HFFc6 (cell line): ENCODE measurements at regions not wholly inside any gene's neighbourhood (a gene's known extent, or its start where the extent isn't known, plus 50 kb on each side); places are given as distances from the start of the nearest gene placed in this dataset.

Experiments used
- DNase-seq: peaks from one replicate; pipeline ENCODE4 v3.0.0-alpha.2; 2018
- H3K27ac Mint-ChIP-seq: 2 replicates; pipeline ENCODE4 v1.8.0; 2020; ENCODE audit warnings: mild to moderate bottlenecking, mixed read lengths
- H3K27me3 Mint-ChIP-seq: 2 replicates; pipeline ENCODE4 v1.8.0; 2021; ENCODE audit warnings: mild to moderate bottlenecking, moderate library complexity, mixed read lengths; ENCODE audit not compliant: insufficient read depth
- H3K36me3 Mint-ChIP-seq: 2 replicates; pipeline ENCODE4 v1.8.0; 2021; ENCODE audit warnings: low read depth, mixed read lengths
- H3K4me1 Mint-ChIP-seq: 2 replicates; pipeline ENCODE4 v1.8.0; 2020; ENCODE audit warnings: low read depth, mixed read lengths
- H3K4me3 Mint-ChIP-seq: 2 replicates; pipeline ENCODE4 v1.8.0; 2020; ENCODE audit warnings: mild to moderate bottlenecking, moderate library complexity, mixed read lengths
- H3K9me3 Mint-ChIP-seq: 2 replicates; pipeline ENCODE4 v1.8.0; 2020; ENCODE audit warnings: mild to moderate bottlenecking, mixed read lengths
- CTCF ChIP-seq: fragments of 200-600 bp; sonication (generic); IDR thresholded peaks from 2 replicates; pipeline ENCODE4 v1.5.0; 2021; ENCODE audit warnings: antibody characterized with exemption, mild to moderate bottlenecking

DNA sequence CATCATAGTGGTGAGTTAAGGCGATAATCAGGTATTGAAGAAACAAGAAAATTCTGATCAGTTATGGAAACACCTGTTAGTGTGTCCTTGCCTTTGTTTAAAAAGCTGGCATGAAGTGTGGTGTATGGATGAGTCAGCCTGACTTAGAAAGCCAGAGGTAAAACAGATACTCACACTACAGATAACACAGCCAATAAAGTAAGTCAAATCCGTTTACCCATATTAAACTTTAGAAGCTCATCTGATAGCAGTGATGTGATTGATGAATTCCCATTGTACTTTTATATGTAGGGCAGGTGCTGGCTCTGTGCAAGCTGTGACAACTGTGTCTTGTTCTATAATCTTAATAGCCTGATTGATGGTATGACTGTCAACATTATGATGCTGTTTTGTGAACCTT lies 1392.7 kb upstream of the IGFBP7 start:
- Mint-ChIP-seq H3K27ac (no peak overlapping the region), H3K4me3 (no peak overlapping the region), H3K9me3 (peaks cover 4% of the 10 kb centered on the region; the same call in 1 of the 2 replicates), H3K4me1 (no peaks in the 10 kb centered on the region), H3K27me3 (no peaks in the 10 kb centered on the region), H3K36me3 (no peaks in the 10 kb centered on the region)
- no peak for DNase-seq
- no peak for TF ChIP-seq CTCF

GRCh38 chr4:58499182-58499581 lies 1389.0 kb upstream of the IGFBP7 start:
- DNase-seq: no peak
- Mint-ChIP-seq H3K4me3 (no peak overlapping the region), H3K4me1 (no peaks in the 10 kb centered on the region), H3K27me3 (no peaks in the 10 kb centered on the region), H3K27ac (no peak overlapping the region), H3K9me3 (peaks cover 20% of the 10 kb centered on the region), H3K36me3 (no peaks in the 10 kb centered on the region)
- TF ChIP-seq CTCF: no peak

DNA sequence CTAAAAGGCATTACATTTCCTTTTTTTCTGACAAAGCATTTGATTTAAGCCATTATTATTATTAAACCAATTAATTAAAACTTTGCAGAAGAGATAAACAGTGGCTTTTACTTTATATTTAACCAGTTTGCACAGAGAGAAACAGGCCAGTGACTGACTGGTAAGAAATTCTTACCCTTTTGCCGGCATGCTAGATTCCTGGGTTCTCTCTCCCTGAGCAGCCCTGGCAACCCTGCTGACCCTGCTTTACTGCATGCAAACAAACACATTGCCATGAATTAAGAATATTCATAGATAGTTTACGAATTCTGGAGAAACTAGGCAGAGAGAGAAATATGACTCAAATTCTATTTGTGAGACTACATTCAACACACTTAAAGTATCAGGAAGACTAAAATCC lies 1381.4 kb upstream of the IGFBP7 start:
- DNase-seq: no peak
- Mint-ChIP-seq H3K36me3 (no peaks in the 10 kb centered on the region), H3K9me3 (peaks cover 37% of the 10 kb centered on the region), H3K4me3 (no peak overlapping the region), H3K4me1 (no peaks in the 10 kb centered on the region), H3K27me3 (peaks cover 2% of the 10 kb centered on the region; the same call in 1 of the 2 replicates), H3K27ac (no peak overlapping the region)
- TF ChIP-seq CTCF: no peak

DNA sequence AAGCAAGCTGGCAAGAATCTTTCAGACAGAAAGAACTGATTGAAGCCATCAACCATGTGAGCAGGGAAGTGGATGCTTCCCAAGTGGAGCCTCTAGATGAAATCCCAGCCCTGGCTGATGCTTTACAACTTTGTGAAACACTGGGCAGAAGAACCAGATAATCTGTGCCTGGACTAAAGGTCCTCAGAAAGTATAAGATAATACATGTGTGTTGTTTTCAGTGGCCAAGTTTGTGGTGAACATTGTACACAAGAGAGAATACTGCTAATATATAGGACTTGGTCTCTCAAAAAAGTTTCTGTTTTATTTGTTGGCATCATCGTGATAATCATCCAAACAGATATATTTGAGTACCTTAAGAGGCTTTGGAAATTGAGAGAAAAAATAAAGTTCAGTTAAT lies 1367.8 kb upstream of the IGFBP7 start:
- Mint-ChIP-seq H3K4me3 (no peak overlapping the region), H3K36me3 (no peaks in the 10 kb centered on the region), H3K9me3 (peaks cover 27% of the 10 kb centered on the region), H3K4me1 (no peaks in the 10 kb centered on the region), H3K27me3 (no peaks in the 10 kb centered on the region), H3K27ac (no peak overlapping the region)
- no peak for DNase-seq
- TF ChIP-seq CTCF: no peak

DNA sequence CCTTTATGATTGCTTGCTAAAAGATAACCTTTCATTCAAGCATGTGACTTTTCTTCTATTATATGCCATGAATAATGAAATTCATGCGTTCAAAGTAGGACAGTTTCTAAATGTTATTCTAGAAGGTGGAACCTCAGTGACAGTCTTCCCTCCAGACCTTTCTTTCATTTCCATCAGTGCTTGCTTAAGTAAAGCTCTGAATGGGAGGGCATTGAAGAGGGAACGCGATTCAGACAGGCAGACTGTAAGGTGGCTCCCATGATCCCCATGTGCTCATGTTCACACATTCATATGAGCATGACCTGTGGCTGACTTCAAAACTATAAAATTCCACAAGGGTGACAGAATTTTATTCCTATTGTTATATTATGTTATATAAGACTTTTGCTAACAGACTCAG lies 1367.3 kb upstream of the IGFBP7 start:
- Mint-ChIP-seq H3K4me1 (no peaks in the 10 kb centered on the region), H3K36me3 (no peaks in the 10 kb centered on the region), H3K9me3 (peaks cover 27% of the 10 kb centered on the region), H3K27me3 (no peaks in the 10 kb centered on the region), H3K27ac (no peak overlapping the region), H3K4me3 (no peak overlapping the region)
- no peak for DNase-seq
- no peak for TF ChIP-seq CTCF

- Mint-ChIP-seq H3K4me3 (no peak overlapping the region), H3K27ac (no peak overlapping the region), H3K4me1 (no peaks in the 10 kb centered on the region), H3K36me3 (no peaks in the 10 kb centered on the region), H3K9me3 (peaks cover 13% of the 10 kb centered on the region), H3K27me3 (no peaks in the 10 kb centered on the region)
- TF ChIP-seq CTCF: no peak
- no peak for DNase-seq
These were observed 1364.9 kb upstream of the IGFBP7 start for GRCh38 chr4:58475097-58475496.
